ENCODE measurements at regions not wholly inside any gene's neighbourhood (a gene's known extent, or its start where the extent isn't known, plus 50 kb on each side); places are given as distances from the start of the nearest gene placed in this dataset.

- H3K4me3 Mint-ChIP-seq = no peak overlapping the region
- peaks cover 2% of the 10 kb centered on the region for H3K27me3 Mint-ChIP-seq
- no peak for ATAC-seq (replicated peaks)
- peaks cover 25% of the 10 kb centered on the region for H3K4me1 Mint-ChIP-seq
- no peaks in the 10 kb centered on the region for H3K36me3 Mint-ChIP-seq (ENCODE audit: low read depth)
- no peaks in the 10 kb centered on the region for H3K9me3 Mint-ChIP-seq
- no peak overlapping the region for H3K27ac Mint-ChIP-seq
Measured at GRCh38 chr3:72346526-72346926, 501.7 kb downstream of the SHQ1 start.

GRCh38 chr3:72345980-72346379 is 502.3 kb downstream of the SHQ1 start:
- peak overlapping the region; percentile 8 for H3K27ac Mint-ChIP-seq
- ATAC-seq (replicated peaks) = no peak
- no peaks in the 10 kb centered on the region for H3K9me3 Mint-ChIP-seq
- no peak overlapping the region for H3K4me3 Mint-ChIP-seq
- H3K27me3 Mint-ChIP-seq = no peaks in the 10 kb centered on the region
- H3K36me3 Mint-ChIP-seq (ENCODE audit: low read depth) = no peaks in the 10 kb centered on the region
- peaks cover 25% of the 10 kb centered on the region for H3K4me1 Mint-ChIP-seq

- Mint-ChIP-seq H3K36me3 (ENCODE audit: low read depth) (no peaks in the 10 kb centered on the region), H3K9me3 (no peaks in the 10 kb centered on the region), H3K4me1 (peaks cover 25% of the 10 kb centered on the region), H3K27ac (peak overlapping the region; percentile 8), H3K27me3 (no peaks in the 10 kb centered on the region), H3K4me3 (no peak overlapping the region)
- ATAC-seq (replicated peaks) = no peak
Measured at GRCh38 chr3:72345237-72345878, 502.9 kb downstream of the SHQ1 start.

- Mint-ChIP-seq H3K9me3 (no peaks in the 10 kb centered on the region), H3K4me3 (no peak overlapping the region), H3K36me3 (ENCODE audit: low read depth) (no peaks in the 10 kb centered on the region), H3K27me3 (no peaks in the 10 kb centered on the region), H3K4me1 (peaks cover 25% of the 10 kb centered on the region), H3K27ac (no peak overlapping the region)
- ATAC-seq (replicated peaks) = no peak
Measured at GRCh38 chr3:72344647-72345046, 503.6 kb downstream of the SHQ1 start.

GRCh38 chr3:72344236-72344635 is 504.0 kb downstream of the SHQ1 start:
- Mint-ChIP-seq H3K27me3 (no peaks in the 10 kb centered on the region), H3K4me1 (peaks cover 25% of the 10 kb centered on the region), H3K27ac (peak overlapping the region; percentile 80), H3K4me3 (peak overlapping the region; percentile 44), H3K9me3 (no peaks in the 10 kb centered on the region), H3K36me3 (ENCODE audit: low read depth) (no peaks in the 10 kb centered on the region)
- ATAC-seq (replicated peaks) = no peak

- Mint-ChIP-seq H3K9me3 (no peaks in the 10 kb centered on the region), H3K4me3 (peak overlapping the region; percentile 44), H3K27me3 (no peaks in the 10 kb centered on the region), H3K4me1 (peaks cover 25% of the 10 kb centered on the region), H3K27ac (peak overlapping the region; percentile 80), H3K36me3 (ENCODE audit: low read depth) (no peaks in the 10 kb centered on the region)
- ATAC-seq (replicated peaks) = peak; percentile 47
Measured at GRCh38 chr3:72343078-72343477, 505.2 kb downstream of the SHQ1 start.

- no peak overlapping the region for H3K4me3 Mint-ChIP-seq
- H3K27me3 Mint-ChIP-seq = no peaks in the 10 kb centered on the region
- peaks cover 25% of the 10 kb centered on the region for H3K4me1 Mint-ChIP-seq
- no peaks in the 10 kb centered on the region for H3K36me3 Mint-ChIP-seq (ENCODE audit: low read depth)
- no peak for ATAC-seq (replicated peaks)
- peak overlapping the region; percentile 80 for H3K27ac Mint-ChIP-seq
- H3K9me3 Mint-ChIP-seq = no peaks in the 10 kb centered on the region
Measured at GRCh38 chr3:72342450-72342849, 505.8 kb downstream of the SHQ1 start.

GRCh38 chr3:72341920-72342319 is 506.3 kb downstream of the SHQ1 start:
- ATAC-seq (replicated peaks) = no peak
- Mint-ChIP-seq H3K27me3 (no peaks in the 10 kb centered on the region), H3K4me3 (no peak overlapping the region), H3K9me3 (no peaks in the 10 kb centered on the region), H3K36me3 (ENCODE audit: low read depth) (no peaks in the 10 kb centered on the region), H3K4me1 (peaks cover 25% of the 10 kb centered on the region), H3K27ac (peak overlapping the region; percentile 59)

- ATAC-seq (replicated peaks) = no peak
- Mint-ChIP-seq H3K4me1 (peaks cover 25% of the 10 kb centered on the region), H3K27me3 (no peaks in the 10 kb centered on the region), H3K27ac (peak overlapping the region; percentile 59), H3K36me3 (ENCODE audit: low read depth) (no peaks in the 10 kb centered on the region), H3K4me3 (no peak overlapping the region), H3K9me3 (no peaks in the 10 kb centered on the region)
Measured at GRCh38 chr3:72341380-72341770, 506.9 kb downstream of the SHQ1 start.

- no peaks in the 10 kb centered on the region for H3K9me3 Mint-ChIP-seq
- H3K27ac Mint-ChIP-seq = peak overlapping the region; percentile 59
- ATAC-seq (replicated peaks) = no peak
- no peak overlapping the region for H3K4me3 Mint-ChIP-seq
- peaks cover 24% of the 10 kb centered on the region for H3K4me1 Mint-ChIP-seq
- no peaks in the 10 kb centered on the region for H3K27me3 Mint-ChIP-seq
- no peaks in the 10 kb centered on the region for H3K36me3 Mint-ChIP-seq (ENCODE audit: low read depth)
Measured at GRCh38 chr3:72340476-72341379, 507.5 kb downstream of the SHQ1 start.

- ATAC-seq (replicated peaks) = no peak
- Mint-ChIP-seq H3K4me3 (no peak overlapping the region), H3K9me3 (no peaks in the 10 kb centered on the region), H3K27me3 (no peaks in the 10 kb centered on the region), H3K27ac (no peak overlapping the region), H3K4me1 (peaks cover 19% of the 10 kb centered on the region), H3K36me3 (ENCODE audit: low read depth) (no peaks in the 10 kb centered on the region)
Measured at GRCh38 chr3:72340056-72340455, 508.2 kb downstream of the SHQ1 start.

- ATAC-seq (replicated peaks) = no peak
- Mint-ChIP-seq H3K4me3 (no peak overlapping the region), H3K27me3 (no peaks in the 10 kb centered on the region), H3K36me3 (ENCODE audit: low read depth) (no peaks in the 10 kb centered on the region), H3K9me3 (no peaks in the 10 kb centered on the region), H3K4me1 (peaks cover 19% of the 10 kb centered on the region), H3K27ac (no peak overlapping the region)
Measured at GRCh38 chr3:72339670-72340030, 508.6 kb downstream of the SHQ1 start.

- Mint-ChIP-seq H3K27ac (no peak overlapping the region), H3K4me1 (peaks cover 17% of the 10 kb centered on the region), H3K4me3 (no peak overlapping the region), H3K9me3 (no peaks in the 10 kb centered on the region), H3K36me3 (ENCODE audit: low read depth) (no peaks in the 10 kb centered on the region), H3K27me3 (no peaks in the 10 kb centered on the region)
- ATAC-seq (replicated peaks) = peak; percentile 81
Measured at GRCh38 chr3:72338942-72339669, 509.1 kb downstream of the SHQ1 start.

- H3K4me1 Mint-ChIP-seq = peaks cover 9% of the 10 kb centered on the region
- no peak overlapping the region for H3K4me3 Mint-ChIP-seq
- H3K9me3 Mint-ChIP-seq = no peaks in the 10 kb centered on the region
- no peaks in the 10 kb centered on the region for H3K27me3 Mint-ChIP-seq
- ATAC-seq (replicated peaks) = peak; percentile 73
- no peaks in the 10 kb centered on the region for H3K36me3 Mint-ChIP-seq (ENCODE audit: low read depth)
- no peak overlapping the region for H3K27ac Mint-ChIP-seq
Measured at GRCh38 chr3:72338082-72338941, 509.9 kb downstream of the SHQ1 start.

All from activated T-helper 17 cell treated with anti-CD3 and anti-CD28 coated beads, Interleukin-2, amount 50 U/mL, for 72 hours (primary cell).